Hematopoietic multipotent progenitor cell treated with erythropoietin and hydrocortisone succinate and interleukin-3 and kit ligand, for 4 days (in vitro differentiated cells): ENCODE measurements at regions not wholly inside any gene's neighbourhood (a gene's known extent, or its start where the extent isn't known, plus 50 kb on each side); places are given as distances from the start of the nearest gene placed in this dataset.
A peak's percentile ranks its signal among the peaks of the same experiment; 100 is the strongest.
"Not testable (repeated sequence)": the region's sequence is repeated elsewhere in the genome, so short reads cannot be mapped to it uniquely, and the experiment has no call there.

Experiments
- DNase-seq: peaks from one replicate; pipeline ENCODE4 v3.0.0-alpha.2; 2015

- no peak for DNase-seq
Observed at GRCh38 chr22:45061332-45061731, 51.5 kb upstream of the PHF21B start.

GRCh38 chr22:45064313-45065278, 54.8 kb upstream of the PHF21B start:
- no peak for DNase-seq

- no peak for DNase-seq
Observed at GRCh38 chr22:45065726-45066125, 55.9 kb upstream of the PHF21B start.

- DNase-seq, result no peak
Observed at GRCh38 chr22:45067731-45068130, 57.9 kb upstream of the PHF21B start.

GRCh38 chr22:45069925-45070324, 60.1 kb upstream of the PHF21B start:
- no peak for DNase-seq

GRCh38 chr22:45071618-45072017, 61.8 kb upstream of the PHF21B start:
- DNase-seq, result no peak

GRCh38 chr22:45072322-45072903, 62.6 kb upstream of the PHF21B start:
- DNase-seq, result no peak

- no peak for DNase-seq
Observed at GRCh38 chr22:45073064-45073463, 63.3 kb upstream of the PHF21B start.

- no peak for DNase-seq
Observed at GRCh38 chr22:45077286-45077685, 67.5 kb upstream of the PHF21B start.

- no peak for DNase-seq
Observed at GRCh38 chr22:45077826-45078334, 68.1 kb upstream of the PHF21B start.

GRCh38 chr22:45082795-45083194, 73.0 kb upstream of the PHF21B start:
- peak; percentile 18 for DNase-seq

GRCh38 chr22:45083659-45084305, 74.0 kb upstream of the PHF21B start:
- no peak for DNase-seq

- DNase-seq, result no peak
Observed at GRCh38 chr22:45084400-45084920, 74.7 kb upstream of the PHF21B start.

- DNase-seq, result no peak
Observed at GRCh38 chr22:45087802-45088201, 75.9 kb upstream of the NUP50 start.

- no peak for DNase-seq
Observed at GRCh38 chr22:45088576-45088975, 75.1 kb upstream of the NUP50 start.

GRCh38 chr22:45090497-45090910, 73.2 kb upstream of the NUP50 start:
- DNase-seq, result no peak

- no peak for DNase-seq
Observed at GRCh38 chr22:45091254-45091854, 72.4 kb upstream of the NUP50 start.

- not testable (repeated sequence) for DNase-seq
Observed at GRCh38 chr22:45091875-45092274, 71.8 kb upstream of the NUP50 start.

GRCh38 chr22:45092644-45093043, 71.1 kb upstream of the NUP50 start:
- DNase-seq, result no peak

- DNase-seq, result no peak
Observed at GRCh38 chr22:45093609-45094008, 70.1 kb upstream of the NUP50 start.

GRCh38 chr22:45094081-45094720, 69.5 kb upstream of the NUP50 start:
- no peak for DNase-seq

- DNase-seq, result no peak
Observed at GRCh38 chr22:45094825-45095224, 68.9 kb upstream of the NUP50 start.
